ENCODE measurements at regions not wholly inside any gene's neighbourhood (a gene's known extent, or its start where the extent isn't known, plus 50 kb on each side); places are given as distances from the start of the nearest gene placed in this dataset.

DNA sequence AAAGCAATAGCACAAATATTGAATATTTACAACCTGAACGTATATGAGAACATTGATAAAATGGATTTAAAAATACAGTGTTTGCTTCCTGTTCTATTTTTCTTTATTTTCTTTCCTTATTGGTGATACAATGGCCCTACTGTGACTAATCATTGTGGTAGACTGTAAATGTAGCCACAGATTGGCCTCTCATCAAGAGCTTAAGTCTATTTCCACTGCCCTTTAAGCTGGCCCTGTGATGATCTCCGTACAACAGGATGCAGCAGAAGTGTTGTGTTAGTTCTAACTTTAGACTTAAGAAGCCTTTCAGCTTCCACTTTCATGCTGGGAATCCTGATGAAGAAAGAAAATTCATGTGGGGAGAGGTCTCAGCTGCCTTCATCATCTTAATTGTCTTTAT lies 285.6 kb upstream of the B3GALT2 start:
- DNase-seq (ENCODE audit: extremely low read depth, low read depth): no peak
- TF ChIP-seq, protein P1, sequence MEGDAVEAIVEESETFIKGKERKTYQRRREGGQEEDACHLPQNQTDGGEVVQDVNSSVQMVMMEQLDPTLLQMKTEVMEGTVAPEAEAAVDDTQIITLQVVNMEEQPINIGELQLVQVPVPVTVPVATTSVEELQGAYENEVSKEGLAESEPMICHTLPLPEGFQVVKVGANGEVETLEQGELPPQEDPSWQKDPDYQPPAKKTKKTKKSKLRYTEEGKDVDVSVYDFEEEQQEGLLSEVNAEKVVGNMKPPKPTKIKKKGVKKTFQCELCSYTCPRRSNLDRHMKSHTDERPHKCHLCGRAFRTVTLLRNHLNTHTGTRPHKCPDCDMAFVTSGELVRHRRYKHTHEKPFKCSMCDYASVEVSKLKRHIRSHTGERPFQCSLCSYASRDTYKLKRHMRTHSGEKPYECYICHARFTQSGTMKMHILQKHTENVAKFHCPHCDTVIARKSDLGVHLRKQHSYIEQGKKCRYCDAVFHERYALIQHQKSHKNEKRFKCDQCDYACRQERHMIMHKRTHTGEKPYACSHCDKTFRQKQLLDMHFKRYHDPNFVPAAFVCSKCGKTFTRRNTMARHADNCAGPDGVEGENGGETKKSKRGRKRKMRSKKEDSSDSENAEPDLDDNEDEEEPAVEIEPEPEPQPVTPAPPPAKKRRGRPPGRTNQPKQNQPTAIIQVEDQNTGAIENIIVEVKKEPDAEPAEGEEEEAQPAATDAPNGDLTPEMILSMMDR (IDR thresholded peaks at IDR 0.05; ENCODE audit: low read depth, low read length): no peak

DNA sequence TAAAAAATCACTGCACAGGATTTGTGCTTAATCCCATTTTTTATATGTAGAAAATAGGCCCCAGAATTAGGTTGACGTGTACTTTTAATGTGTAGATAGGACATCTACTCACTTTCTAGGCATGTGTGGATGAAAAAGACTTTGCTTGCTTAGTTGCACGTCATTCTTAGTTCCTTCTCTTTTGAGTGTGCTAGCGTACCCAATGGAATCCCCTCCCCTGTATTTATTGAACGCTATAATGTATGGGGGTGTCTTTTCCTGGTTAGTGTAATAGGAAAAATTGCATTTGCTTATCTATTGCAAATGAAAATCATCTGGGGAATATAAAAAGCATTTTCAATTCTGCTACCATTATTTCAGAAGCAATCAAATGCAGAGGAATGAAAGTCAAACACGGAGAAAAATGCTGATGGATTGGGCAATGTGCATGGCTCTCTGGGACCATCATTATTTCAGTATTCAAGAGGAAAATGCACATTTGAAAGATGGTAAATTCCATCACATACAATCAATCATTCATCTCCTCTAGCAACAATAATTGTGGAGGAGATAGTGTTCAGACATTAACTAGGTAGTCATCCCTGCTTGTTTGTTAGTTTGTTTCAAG lies 277.0 kb upstream of the B3GALT2 start:
- DNase-seq (ENCODE audit: extremely low read depth, low read depth): no peak
- TF ChIP-seq, protein P1 (IDR thresholded peaks at IDR 0.05; ENCODE audit: low read depth, low read length): no peak

DNA sequence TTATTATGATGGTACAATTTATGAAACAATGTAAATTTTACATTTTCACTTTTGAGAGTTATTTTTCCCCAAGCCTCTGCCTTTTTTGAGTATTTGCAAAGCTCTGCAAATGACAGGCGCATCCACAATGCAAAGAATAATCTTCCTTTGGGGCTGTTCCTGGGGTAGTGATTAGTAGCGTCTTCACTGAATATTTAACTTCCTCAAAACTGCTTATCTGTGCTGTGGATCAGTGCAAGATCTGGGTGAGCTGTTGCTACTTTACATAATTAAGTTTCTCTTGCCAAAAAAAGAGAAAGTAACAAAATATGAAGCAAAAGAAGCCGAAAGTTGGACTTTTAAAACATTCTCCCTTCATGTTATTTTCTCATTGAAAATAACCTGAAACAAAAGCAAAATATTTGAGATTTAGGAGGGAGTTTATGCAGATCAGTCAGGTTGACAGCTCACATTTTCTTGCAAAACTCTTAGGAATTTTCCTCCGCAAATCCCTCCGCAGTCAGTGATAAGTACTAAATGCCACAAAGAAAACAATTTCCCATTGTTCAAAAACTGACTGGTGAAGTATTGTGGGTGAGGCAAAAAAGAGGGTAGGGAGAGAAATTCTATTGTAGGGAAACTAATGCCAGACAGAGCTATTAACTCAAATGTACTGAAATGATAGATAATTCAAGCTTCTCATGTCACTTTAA lies 276.4 kb upstream of the B3GALT2 start:
- TF ChIP-seq, protein P1 (IDR thresholded peaks at IDR 0.05; ENCODE audit: low read depth, low read length): no peak
- no peak for DNase-seq (ENCODE audit: extremely low read depth, low read depth)

DNA sequence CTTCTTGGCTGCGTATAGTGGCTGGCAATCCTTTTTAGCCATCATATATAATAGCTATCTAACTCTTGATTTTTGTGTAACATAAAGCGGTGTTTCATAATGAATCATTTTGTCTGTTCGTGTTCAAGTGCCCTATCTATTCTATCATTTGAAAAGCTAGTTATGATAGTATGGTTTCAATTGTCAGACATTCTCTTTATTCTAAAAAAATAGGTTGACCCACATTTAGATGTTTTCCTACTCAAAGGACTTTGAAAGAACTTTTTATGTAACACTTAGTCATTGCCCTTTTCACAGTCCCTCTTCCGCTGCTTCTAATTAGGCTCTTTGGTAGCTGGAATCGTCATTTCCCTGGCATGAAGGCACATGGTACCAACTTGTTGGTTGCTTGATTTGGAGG lies 272.2 kb upstream of the B3GALT2 start:
- DNase-seq (ENCODE audit: extremely low read depth, low read depth): no peak
- TF ChIP-seq, protein P1 (IDR thresholded peaks at IDR 0.05; ENCODE audit: low read depth, low read length): no peak

DNA sequence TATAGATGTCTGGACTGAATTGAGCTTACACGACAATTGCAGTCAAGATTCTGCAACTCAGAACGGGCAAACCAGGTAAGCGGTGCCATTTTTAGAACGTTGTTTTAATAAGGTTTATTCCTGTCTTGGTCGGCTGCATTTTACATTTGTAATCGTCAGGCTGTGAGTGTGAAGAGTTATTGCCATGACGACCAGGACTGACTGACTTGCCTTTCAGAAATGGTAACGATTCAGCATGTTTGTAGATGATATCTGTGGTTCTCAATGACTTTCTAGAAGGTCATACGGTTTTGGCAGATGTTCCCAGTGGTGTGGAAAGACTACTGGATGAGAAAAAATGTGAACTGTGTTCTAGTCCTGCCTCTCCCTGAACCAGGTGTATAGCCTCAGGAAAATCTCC lies 271.3 kb upstream of the B3GALT2 start:
- no peak for DNase-seq (ENCODE audit: extremely low read depth, low read depth)
- TF ChIP-seq, protein P1 (IDR thresholded peaks at IDR 0.05; ENCODE audit: low read depth, low read length): no peak

DNA sequence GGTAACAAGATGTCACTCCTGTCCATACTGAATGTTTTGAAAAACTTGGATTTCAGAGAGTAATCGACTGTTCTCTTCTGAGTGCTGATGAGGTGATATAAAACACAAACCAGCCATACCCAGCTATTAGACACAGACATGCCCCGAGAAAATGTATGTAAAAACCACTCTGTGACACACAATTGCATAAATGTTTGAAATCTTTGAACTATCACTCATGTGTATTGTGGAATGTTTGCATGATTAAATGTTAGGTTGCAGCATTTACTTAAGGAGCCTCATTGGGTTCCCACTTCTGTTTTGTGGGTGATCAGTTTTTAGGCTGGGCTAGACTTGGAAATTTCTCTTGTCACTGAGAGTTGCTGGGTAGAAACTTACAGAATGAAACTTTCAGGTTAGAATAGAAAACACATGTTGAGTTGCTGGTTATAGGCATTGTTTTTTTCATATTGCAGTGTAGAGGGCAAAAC lies 270.4 kb upstream of the B3GALT2 start:
- no peak for DNase-seq (ENCODE audit: extremely low read depth, low read depth)
- TF ChIP-seq, protein P1 (IDR thresholded peaks at IDR 0.05; ENCODE audit: low read depth, low read length): no peak

DNA sequence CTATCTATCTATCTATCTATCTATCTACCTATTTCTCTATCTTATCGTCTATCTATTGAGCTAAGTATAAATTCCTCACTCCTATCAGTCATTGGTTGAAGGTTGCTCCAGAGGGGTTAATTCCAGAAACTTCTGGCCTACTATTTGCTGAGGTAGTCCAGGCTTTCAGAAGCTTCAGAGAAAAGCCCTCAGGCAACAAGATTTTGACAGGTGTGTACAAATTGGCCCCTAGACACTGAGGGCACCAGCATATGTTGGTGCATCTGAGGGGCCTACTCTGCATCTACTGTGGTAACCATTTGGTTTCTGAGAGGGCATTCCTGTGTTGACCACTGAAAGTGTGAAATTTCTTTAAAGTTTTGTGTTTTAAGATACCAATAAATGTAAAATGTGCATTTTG lies 265.2 kb upstream of the B3GALT2 start:
- TF ChIP-seq, protein P1 (IDR thresholded peaks at IDR 0.05; ENCODE audit: low read depth, low read length): no peak
- DNase-seq (ENCODE audit: extremely low read depth, low read depth): no peak
